GM12865 (cell line): ENCODE measurements at regions not wholly inside any gene's neighbourhood (a gene's known extent, or its start where the extent isn't known, plus 50 kb on each side); places are given as distances from the start of the nearest gene placed in this dataset.

Experiments
- DNase-seq: peaks from one replicate; pipeline ENCODE4 v3.0.0; 2010; ENCODE audit warnings: low read depth
- H3K4me3 ChIP-seq: 2 replicates; pipeline ENCODE4 v1.5.1; 2011; ENCODE audit warnings: mild to moderate bottlenecking, low read depth, low read length, control low read depth
- CTCF ChIP-seq: IDR thresholded peaks from 2 replicates; pipeline ENCODE4 v1.5.1; 2011; ENCODE audit warnings: low read length, control low read depth, low read depth, inconsistent platforms; ENCODE audit not compliant: insufficient read depth; ENCODE audit errors: missing control alignments

- TF ChIP-seq CTCF = no peak
- H3K4me3 ChIP-seq = no peak overlapping the region
- DNase-seq = no peak
These were observed 549.3 kb downstream of the TBL1XR1 start for GRCh38 chr3:176647987-176648386.

GRCh38 chr3:176633511-176633910 lies 563.8 kb downstream of the TBL1XR1 start:
- DNase-seq = no peak
- TF ChIP-seq CTCF = no peak
- H3K4me3 ChIP-seq = no peak overlapping the region

GRCh38 chr3:176632925-176633324 lies 564.4 kb downstream of the TBL1XR1 start:
- no peak for TF ChIP-seq CTCF
- no peak for DNase-seq
- no peak overlapping the region for H3K4me3 ChIP-seq

GRCh38 chr3:176631165-176631564 lies 566.1 kb downstream of the TBL1XR1 start:
- no peak for TF ChIP-seq CTCF
- H3K4me3 ChIP-seq = no peak overlapping the region
- no peak for DNase-seq

GRCh38 chr3:176628101-176628639 lies 569.1 kb downstream of the TBL1XR1 start:
- H3K4me3 ChIP-seq = no peak overlapping the region
- no peak for TF ChIP-seq CTCF
- DNase-seq = no peak

GRCh38 chr3:176623468-176624150 lies 573.7 kb downstream of the TBL1XR1 start:
- DNase-seq = no peak
- H3K4me3 ChIP-seq = no peak overlapping the region
- TF ChIP-seq CTCF = no peak

GRCh38 chr3:176619833-176620232 lies 577.4 kb downstream of the TBL1XR1 start:
- no peak overlapping the region for H3K4me3 ChIP-seq
- TF ChIP-seq CTCF = no peak
- DNase-seq = no peak
